Pulmonary artery endothelial cell (primary cell): ENCODE measurements at regions not wholly inside any gene's neighbourhood (a gene's known extent, or its start where the extent isn't known, plus 50 kb on each side); places are given as distances from the start of the nearest gene placed in this dataset.
"Not testable (repeated sequence)": the region's sequence is repeated elsewhere in the genome, so short reads cannot be mapped to it uniquely, and the experiment has no call there.

Experiments used
- DNase-seq: peaks from one replicate; pipeline ENCODE4 v3.0.0-alpha.2; 2011; ENCODE audit warnings: low read depth, low spot score

DNA sequence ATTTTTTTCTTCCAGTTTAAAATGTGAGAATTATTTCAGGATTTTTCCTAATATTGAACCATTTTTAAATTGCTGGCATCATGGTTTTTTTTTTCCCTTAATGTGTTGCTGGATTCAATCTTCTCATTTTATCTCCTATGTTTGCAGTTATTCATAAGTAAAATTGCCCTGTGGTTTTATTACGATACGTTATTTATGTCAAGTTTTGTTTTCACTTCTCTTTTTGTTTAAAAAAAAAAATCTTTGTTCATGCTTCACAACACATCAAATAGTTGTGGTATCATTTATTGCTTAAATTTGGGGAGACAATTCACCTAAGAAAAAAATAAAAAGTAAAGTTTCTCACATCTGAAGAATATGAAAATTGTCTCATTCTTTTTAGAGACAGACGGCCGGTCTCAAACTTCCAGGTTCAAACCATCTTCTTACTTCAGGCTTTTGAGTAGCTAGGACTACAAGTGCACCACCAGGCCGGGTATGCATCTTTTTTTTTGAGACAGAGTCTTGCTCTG, 239.3 kb upstream of the ID4 start:
- DNase-seq: no peak

- no peak for DNase-seq
Measured at GRCh38 chr6:19599796-19600464, 237.2 kb upstream of the ID4 start.

- DNase-seq: no peak
Measured at GRCh38 chr6:19602434-19603013, 234.6 kb upstream of the ID4 start.

- DNase-seq: no peak
Measured at GRCh38 chr6:19603721-19604120, 233.4 kb upstream of the ID4 start.

GRCh38 chr6:19605624-19606023, 231.5 kb upstream of the ID4 start:
- DNase-seq: no peak

- DNase-seq: no peak
Measured at GRCh38 chr6:19608546-19608945, 228.6 kb upstream of the ID4 start.

- no peak for DNase-seq
Measured at GRCh38 chr6:19609972-19610641, 227.1 kb upstream of the ID4 start.

- not testable (repeated sequence) for DNase-seq
Measured at GRCh38 chr6:19612672-19613466, 224.3 kb upstream of the ID4 start.

GRCh38 chr6:19613678-19614077, 223.5 kb upstream of the ID4 start:
- DNase-seq: no peak

DNA sequence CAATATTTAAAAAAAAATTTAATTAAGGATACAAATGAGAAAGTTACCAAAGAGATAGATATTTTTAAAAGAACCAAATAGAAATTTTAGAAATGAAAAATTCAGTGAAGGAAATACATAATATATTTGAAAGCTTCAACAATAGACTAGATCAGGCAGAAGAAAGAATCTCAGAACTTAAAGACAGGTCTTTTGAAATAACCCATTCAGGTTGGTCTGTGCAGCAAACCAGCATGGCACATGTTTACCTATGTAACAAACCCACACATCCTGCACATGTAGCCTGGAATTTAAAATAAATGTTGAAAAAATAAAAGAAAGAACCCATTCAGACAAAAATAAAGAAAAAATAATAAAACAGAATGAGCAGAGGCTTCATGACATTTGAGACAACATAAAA, 221.1 kb upstream of the ID4 start:
- no peak for DNase-seq

DNA sequence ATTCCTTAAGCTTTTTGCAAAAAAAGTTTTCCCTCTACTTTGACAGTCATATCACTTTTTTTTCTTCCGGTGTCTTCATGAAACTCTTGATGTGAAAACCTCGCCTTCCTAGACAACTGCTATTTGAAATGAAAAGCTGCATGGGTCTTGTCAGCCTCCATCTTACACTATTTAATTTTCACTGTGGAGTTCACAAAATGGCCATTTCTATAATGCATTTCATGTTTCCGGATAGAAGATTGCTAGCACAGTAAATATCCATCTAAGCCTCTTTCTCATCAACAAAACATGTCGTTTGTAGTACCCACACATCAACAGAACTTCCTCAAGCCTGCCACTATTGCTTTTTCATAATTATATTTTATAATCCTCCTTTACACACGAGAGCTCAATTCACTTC, 204.9 kb upstream of the ID4 start:
- no peak for DNase-seq

- DNase-seq: no peak
Measured at GRCh38 chr6:19632786-19633185, 204.4 kb upstream of the ID4 start.

- no peak for DNase-seq
Measured at GRCh38 chr6:19635728-19636127, 201.4 kb upstream of the ID4 start.

- DNase-seq: no peak
Measured at GRCh38 chr6:19637010-19637409, 200.2 kb upstream of the ID4 start.

DNA sequence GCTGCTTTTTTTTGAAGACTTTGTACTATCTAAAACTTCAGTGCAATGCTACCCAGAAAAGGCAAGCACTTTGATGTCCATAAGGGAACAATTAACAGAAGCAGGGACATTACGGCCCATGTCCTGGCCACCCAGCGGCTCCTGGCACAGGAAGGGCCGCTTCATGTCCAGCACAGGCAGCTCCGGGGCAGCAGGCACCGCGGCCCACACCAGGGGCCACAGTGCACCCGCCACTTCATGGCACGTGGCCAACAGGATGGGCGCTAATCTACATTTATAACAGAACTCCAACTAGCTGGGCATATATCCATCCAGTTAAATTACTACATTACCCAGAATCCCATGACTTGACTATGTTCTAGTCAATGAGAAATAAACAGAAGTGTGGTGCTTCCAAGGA, 198.2 kb upstream of the ID4 start:
- DNase-seq: no peak

- DNase-seq: no peak
Measured at GRCh38 chr6:19643287-19643686, 193.9 kb upstream of the ID4 start.

DNA sequence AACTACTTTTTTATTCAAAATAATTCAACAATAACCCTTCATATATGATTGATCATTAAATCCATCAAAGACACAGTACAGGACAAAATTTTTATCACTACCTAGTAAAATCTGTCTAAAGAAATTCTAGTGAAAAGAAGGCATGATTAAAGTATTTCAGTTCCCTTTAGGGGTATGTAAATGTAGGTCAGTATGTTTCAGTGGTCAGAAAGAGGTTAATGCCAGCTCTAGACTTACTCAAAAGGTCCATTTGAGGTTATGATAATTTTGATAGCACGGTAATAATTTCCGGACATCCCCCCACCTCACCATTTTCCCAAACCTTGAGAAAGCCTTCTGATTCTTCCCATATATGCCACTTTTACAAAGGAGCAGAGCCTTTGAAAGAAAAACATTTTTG, 193.5 kb upstream of the ID4 start:
- DNase-seq: no peak

DNA sequence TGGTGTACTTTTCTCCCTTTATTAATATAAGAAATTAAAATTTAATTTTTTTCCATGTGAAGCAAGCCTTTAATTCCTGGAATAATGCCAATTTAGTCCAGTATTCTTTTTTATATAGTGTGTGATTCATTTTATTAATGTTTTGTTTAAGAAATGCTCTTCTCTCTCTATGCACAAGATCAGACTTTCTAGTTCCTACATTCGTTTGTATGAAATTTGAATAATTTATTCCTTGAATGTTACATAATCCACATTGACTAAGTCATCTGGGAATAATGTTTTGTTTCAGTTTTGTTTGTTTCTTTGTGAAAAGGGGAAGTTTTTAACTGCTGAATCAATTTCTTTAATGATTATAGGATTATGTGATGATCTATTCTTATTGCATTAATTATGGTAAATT, 181.4 kb upstream of the ID4 start:
- DNase-seq: no peak

DNA sequence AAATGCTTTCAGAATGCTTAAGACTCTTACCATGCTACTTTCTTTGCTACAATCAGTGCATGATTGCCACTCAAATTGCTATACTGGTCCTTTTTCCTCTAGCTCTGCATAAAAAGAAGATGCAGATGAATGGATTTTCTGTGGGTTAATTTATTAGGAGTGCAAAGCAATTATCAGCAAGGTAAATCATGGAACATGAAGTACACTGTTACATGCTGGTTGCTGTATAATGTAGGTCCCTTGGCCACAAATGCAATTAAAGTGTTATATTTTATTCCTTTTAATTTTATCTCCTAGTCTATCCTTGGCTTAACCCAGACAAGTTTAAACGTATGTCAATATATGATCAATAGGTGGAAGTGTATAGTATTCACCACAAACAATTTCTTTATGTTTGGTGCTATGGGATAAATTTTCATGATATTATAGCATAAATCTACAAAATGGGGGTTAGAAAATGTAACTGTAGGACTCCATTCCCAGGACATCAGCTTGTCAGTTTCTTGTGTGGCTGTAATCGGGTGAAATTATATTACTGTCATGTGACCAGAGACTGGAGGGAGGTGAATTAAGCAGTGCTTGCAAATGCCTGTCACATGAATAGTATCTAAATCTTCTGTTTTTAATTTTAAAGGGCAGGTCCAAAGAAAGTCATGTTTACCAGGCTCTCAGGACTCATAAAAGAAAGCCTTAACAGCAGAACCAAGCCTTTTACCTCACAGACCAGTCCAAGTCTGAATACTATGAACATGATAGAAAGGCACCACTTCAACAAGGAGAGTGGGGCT, 176.9 kb upstream of the ID4 start:
- DNase-seq: no peak

- DNase-seq: no peak
Measured at GRCh38 chr6:19662911-19663310, 174.3 kb upstream of the ID4 start.

- DNase-seq: no peak
Measured at GRCh38 chr6:19663479-19663878, 173.7 kb upstream of the ID4 start.
